Osteocyte (in vitro differentiated cells): ENCODE measurements at regions not wholly inside any gene's neighbourhood (a gene's known extent, or its start where the extent isn't known, plus 50 kb on each side); places are given as distances from the start of the nearest gene placed in this dataset.

Source experiments
- DNase-seq: peaks from one replicate; pipeline ENCODE4 v3.0.0; 2021; ENCODE audit warnings: mixed read lengths; ENCODE audit not compliant: unreplicated experiment; ENCODE audit errors: extremely low spot score
- H3K27ac Mint-ChIP-seq: one replicate; pipeline ENCODE4 v1.8.0; 2021; ENCODE audit warnings: mild to moderate bottlenecking, mixed read lengths; ENCODE audit not compliant: unreplicated experiment
- H3K27me3 Mint-ChIP-seq: one replicate; pipeline ENCODE4 v1.8.0; 2021; ENCODE audit warnings: mixed read lengths; ENCODE audit not compliant: unreplicated experiment
- H3K36me3 Mint-ChIP-seq: one replicate; pipeline ENCODE4 v1.8.0; 2021; ENCODE audit warnings: mixed read lengths; ENCODE audit not compliant: unreplicated experiment
- H3K4me1 Mint-ChIP-seq: one replicate; pipeline ENCODE4 v1.8.0; 2021; ENCODE audit warnings: mixed read lengths; ENCODE audit not compliant: unreplicated experiment
- H3K4me3 Mint-ChIP-seq: one replicate; pipeline ENCODE4 v1.8.0; 2021; ENCODE audit warnings: mild to moderate bottlenecking, moderate library complexity, mixed read lengths; ENCODE audit not compliant: unreplicated experiment
- H3K9me3 Mint-ChIP-seq: one replicate; pipeline ENCODE4 v1.8.0; 2021; ENCODE audit warnings: mixed read lengths; ENCODE audit not compliant: unreplicated experiment
- TF ChIP-seq, protein P1 (sequence below): fragments of 200-600 bp; sonication (generic); IDR thresholded peaks from 2 replicates; pipeline ENCODE4 v1.5.0; 2021; ENCODE audit warnings: antibody characterized with exemption, mild to moderate bottlenecking, moderate library complexity

DNA sequence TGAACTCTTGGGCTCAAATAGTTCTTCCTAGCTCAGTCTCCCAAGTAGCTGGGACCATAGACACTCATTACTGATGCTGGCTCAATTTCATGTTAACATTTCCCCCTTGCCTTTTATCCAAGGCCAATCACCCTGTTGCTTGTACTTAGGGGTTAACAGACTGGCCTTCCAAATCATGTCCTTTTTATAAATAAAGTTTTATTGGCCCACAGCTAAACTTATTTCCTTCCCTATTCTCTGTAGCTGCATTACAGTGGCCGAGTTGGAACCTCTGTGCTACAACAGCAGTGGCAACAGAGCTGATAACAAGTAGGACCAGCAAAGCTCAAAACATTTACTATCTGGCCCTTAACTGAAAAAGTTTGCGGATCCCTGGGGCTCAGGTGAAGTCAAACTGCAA lies 109.8 kb downstream of the ZFP64 start:
- peaks cover 1% of the 10 kb centered on the region for H3K9me3 Mint-ChIP-seq
- no peak overlapping the region for H3K27ac Mint-ChIP-seq
- peaks cover 16% of the 10 kb centered on the region for H3K4me1 Mint-ChIP-seq
- peaks cover 18% of the 10 kb centered on the region for H3K36me3 Mint-ChIP-seq
- no peak overlapping the region for H3K4me3 Mint-ChIP-seq
- no peak for DNase-seq
- TF ChIP-seq, protein P1, sequence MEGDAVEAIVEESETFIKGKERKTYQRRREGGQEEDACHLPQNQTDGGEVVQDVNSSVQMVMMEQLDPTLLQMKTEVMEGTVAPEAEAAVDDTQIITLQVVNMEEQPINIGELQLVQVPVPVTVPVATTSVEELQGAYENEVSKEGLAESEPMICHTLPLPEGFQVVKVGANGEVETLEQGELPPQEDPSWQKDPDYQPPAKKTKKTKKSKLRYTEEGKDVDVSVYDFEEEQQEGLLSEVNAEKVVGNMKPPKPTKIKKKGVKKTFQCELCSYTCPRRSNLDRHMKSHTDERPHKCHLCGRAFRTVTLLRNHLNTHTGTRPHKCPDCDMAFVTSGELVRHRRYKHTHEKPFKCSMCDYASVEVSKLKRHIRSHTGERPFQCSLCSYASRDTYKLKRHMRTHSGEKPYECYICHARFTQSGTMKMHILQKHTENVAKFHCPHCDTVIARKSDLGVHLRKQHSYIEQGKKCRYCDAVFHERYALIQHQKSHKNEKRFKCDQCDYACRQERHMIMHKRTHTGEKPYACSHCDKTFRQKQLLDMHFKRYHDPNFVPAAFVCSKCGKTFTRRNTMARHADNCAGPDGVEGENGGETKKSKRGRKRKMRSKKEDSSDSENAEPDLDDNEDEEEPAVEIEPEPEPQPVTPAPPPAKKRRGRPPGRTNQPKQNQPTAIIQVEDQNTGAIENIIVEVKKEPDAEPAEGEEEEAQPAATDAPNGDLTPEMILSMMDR: no peak
- no peaks in the 10 kb centered on the region for H3K27me3 Mint-ChIP-seq

DNA sequence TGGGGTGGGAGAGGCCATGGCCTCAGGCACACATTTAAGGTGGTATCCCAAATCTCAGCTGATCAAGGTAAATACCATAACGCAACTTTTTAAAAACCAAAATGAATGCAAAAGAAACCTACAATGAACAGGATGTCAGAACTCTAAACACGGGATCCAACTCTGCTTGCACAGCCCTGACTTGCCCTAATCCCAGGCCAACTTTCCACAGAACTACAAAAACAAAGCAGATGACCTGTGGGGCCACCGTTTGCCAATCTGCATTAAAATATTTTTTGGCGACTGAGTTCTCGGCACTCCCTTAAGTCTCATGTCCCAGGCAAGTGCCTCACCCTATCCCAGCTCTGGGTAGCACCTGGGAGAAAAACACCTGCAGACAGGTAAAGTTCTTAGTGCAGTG lies 110.5 kb downstream of the ZFP64 start:
- Mint-ChIP-seq H3K27ac (no peak overlapping the region), H3K36me3 (peaks cover 11% of the 10 kb centered on the region), H3K9me3 (no peaks in the 10 kb centered on the region), H3K4me1 (peaks cover 23% of the 10 kb centered on the region), H3K4me3 (no peak overlapping the region), H3K27me3 (no peaks in the 10 kb centered on the region)
- TF ChIP-seq, protein P1: no peak
- DNase-seq: no peak

DNA sequence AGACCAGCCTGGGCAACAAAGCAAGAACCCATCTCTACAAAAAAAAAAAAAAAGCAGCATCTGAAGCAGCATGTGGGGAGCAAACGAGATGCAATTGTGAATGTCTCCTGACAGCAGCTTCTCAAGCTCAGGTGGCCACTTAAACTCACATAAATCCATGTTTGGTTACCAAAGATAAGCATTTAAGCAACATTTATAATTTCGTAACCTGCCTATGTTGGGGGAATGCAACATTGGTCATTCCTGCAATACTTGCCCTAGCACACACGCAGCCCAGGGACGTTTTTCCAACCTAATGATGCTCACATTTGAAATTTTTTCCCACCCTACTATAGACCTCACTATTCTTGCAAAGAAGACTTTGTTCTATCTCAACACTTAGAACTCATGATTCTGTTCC lies 113.3 kb downstream of the ZFP64 start:
- Mint-ChIP-seq H3K4me3 (no peak overlapping the region), H3K9me3 (no peaks in the 10 kb centered on the region), H3K27ac (no peak overlapping the region), H3K4me1 (peaks cover 23% of the 10 kb centered on the region), H3K27me3 (no peaks in the 10 kb centered on the region), H3K36me3 (peaks cover 2% of the 10 kb centered on the region)
- TF ChIP-seq, protein P1: no peak
- no peak for DNase-seq

DNA sequence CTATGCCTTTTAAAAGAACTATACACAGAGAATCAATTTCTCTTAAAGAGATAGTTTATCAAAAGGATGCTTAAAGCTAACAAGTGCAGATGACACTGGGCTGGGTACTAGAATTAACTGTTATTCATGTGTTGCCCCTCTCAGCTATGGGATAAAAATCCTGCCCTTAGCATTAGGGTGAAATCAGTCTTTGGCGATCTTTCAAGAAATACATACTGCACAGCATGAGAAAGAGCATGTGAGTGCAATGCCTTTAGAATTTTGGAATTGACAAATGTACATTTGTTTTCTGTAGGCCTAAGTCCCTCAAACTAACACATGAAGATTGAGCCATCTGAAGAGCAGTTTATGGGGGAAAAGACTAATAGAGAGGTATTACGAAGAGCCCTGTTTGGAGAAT lies 115.4 kb downstream of the ZFP64 start:
- Mint-ChIP-seq H3K4me3 (no peak overlapping the region), H3K4me1 (peaks cover 17% of the 10 kb centered on the region), H3K9me3 (no peaks in the 10 kb centered on the region), H3K27me3 (no peaks in the 10 kb centered on the region), H3K36me3 (no peaks in the 10 kb centered on the region), H3K27ac (peak overlapping the region; percentile 33)
- TF ChIP-seq, protein P1: no peak
- DNase-seq: no peak

DNA sequence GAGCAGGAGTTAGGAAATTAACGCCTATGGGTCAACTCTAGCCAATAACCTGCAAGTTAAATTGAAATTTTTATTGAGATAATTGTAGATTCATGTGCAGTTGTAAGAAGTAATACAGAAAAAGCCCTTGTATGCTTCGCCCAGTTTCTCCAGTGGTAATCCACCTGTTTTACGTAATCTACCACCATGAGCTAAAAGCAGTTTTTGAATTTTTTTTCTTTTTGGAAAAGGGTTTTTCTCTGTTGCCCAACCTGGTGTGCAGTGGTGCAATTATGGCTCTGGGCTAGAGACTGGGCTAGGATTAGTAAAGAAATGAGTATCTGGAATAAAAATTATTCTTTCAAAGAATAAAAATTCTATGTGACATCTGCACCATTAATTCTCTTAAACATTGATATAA lies 116.2 kb downstream of the ZFP64 start:
- Mint-ChIP-seq H3K27ac (no peak overlapping the region), H3K4me3 (no peak overlapping the region), H3K4me1 (peaks cover 17% of the 10 kb centered on the region), H3K9me3 (no peaks in the 10 kb centered on the region), H3K27me3 (no peaks in the 10 kb centered on the region), H3K36me3 (no peaks in the 10 kb centered on the region)
- no peak for DNase-seq
- TF ChIP-seq, protein P1: no peak
